Adrenal gland (tissue), 5 donors: ENCODE measurements at regions not wholly inside any gene's neighbourhood (a gene's known extent, or its start where the extent isn't known, plus 50 kb on each side); places are given as distances from the start of the nearest gene placed in this dataset.

Source experiments
- POLR2A ChIP-seq, 2 donors: fragments of 450-650 bp; IDR thresholded peaks; one replicate each; pipeline ENCODE4 v1.6.1; 2017; ENCODE audit warnings: antibody characterized with exemption in 2 of 2, mild to moderate bottlenecking in 2 of 2, moderate library complexity in 1 of 2
- TF ChIP-seq, protein P1 (sequence below), 6 experiments: fragments of 450-650 bp in 4 of 6; fragments of 200-600 bp in 2 of 6; sonication (generic) in 1 of 6; IDR thresholded peaks; 1 replicate in 5 of 6; 2 replicates in 1 of 6; pipeline versions ENCODE4 v1.5.1 to v1.8.0; 2016 to 2021; ENCODE audit warnings: antibody characterized with exemption in 6 of 6, mild to moderate bottlenecking in 2 of 6, moderate library complexity in 1 of 6
- donor health status: DM: no; HTN: no; CAD: no.

DNA sequence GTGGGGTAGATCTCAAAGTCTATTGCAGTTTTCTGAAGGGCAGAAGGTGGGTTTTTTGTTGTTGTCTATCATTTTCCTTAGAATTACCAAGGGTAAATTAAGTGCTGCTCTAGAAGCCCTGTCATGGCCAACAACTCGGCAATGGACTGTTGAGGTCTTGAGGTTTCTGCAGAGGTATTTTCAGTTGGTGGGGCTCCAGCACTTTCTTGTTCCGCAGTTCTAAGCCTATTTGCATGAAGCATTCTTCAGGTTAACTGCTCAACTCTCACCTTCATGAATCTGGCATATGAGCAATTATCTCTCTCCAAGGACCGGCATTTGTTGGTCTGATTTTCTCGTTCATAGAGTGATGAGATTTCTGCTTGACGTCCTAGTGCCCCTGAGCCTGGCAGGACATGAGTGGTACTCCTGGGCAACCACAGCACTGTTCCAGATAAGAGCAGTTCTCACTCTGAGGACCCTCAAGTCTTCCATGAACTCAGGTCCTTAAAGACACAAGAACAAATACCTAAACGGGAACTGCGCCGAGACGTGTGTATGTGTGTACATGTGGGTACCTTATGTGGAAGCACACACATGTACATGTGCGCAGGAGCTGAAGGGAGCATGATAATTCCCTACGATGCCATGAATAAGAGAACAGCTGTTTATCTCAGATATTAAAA is 544.5 kb downstream of the CSNK1G3 start:
- TF ChIP-seq, protein P1, sequence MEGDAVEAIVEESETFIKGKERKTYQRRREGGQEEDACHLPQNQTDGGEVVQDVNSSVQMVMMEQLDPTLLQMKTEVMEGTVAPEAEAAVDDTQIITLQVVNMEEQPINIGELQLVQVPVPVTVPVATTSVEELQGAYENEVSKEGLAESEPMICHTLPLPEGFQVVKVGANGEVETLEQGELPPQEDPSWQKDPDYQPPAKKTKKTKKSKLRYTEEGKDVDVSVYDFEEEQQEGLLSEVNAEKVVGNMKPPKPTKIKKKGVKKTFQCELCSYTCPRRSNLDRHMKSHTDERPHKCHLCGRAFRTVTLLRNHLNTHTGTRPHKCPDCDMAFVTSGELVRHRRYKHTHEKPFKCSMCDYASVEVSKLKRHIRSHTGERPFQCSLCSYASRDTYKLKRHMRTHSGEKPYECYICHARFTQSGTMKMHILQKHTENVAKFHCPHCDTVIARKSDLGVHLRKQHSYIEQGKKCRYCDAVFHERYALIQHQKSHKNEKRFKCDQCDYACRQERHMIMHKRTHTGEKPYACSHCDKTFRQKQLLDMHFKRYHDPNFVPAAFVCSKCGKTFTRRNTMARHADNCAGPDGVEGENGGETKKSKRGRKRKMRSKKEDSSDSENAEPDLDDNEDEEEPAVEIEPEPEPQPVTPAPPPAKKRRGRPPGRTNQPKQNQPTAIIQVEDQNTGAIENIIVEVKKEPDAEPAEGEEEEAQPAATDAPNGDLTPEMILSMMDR (IDR thresholded peaks at IDR 0.05): no peak
- no peak for TF ChIP-seq POLR2A (IDR thresholded peaks at IDR 0.05)
